Nephron (organoid): ENCODE measurements at regions not wholly inside any gene's neighbourhood (a gene's known extent, or its start where the extent isn't known, plus 50 kb on each side); places are given as distances from the start of the nearest gene placed in this dataset.

Experiments used
- H3K27ac Mint-ChIP-seq, 3 experiments: 2 replicates each; pipeline ENCODE4 v1.8.0; 2020; ENCODE audit warnings: mixed read lengths in 3 of 3, mild to moderate bottlenecking in 2 of 3, moderate library complexity in 1 of 3
- H3K27me3 Mint-ChIP-seq: 2 replicates; pipeline ENCODE4 v1.8.0; 2021; ENCODE audit warnings: low read depth, mild to moderate bottlenecking, moderate library complexity, mixed read lengths
- H3K36me3 Mint-ChIP-seq: 2 replicates; pipeline ENCODE4 v1.8.0; 2020; ENCODE audit warnings: low read depth, mixed read lengths
- H3K4me1 Mint-ChIP-seq: 2 replicates; pipeline ENCODE4 v1.8.0; 2020; ENCODE audit warnings: mixed read lengths
- H3K4me3 Mint-ChIP-seq, 3 experiments: 2 replicates each; pipeline ENCODE4 v1.8.0; 2020; ENCODE audit warnings: mild to moderate bottlenecking in 3 of 3, mixed read lengths in 3 of 3, moderate library complexity in 2 of 3
- H3K9me3 Mint-ChIP-seq: 2 replicates; pipeline ENCODE4 v1.8.0; 2020; ENCODE audit warnings: mixed read lengths
- TF ChIP-seq, protein P1 (sequence below), 3 experiments: fragments of 200-600 bp; sonication (generic); IDR thresholded peaks; one replicate each; pipeline ENCODE4 v1.5.0; 2021; ENCODE audit warnings: antibody characterized with exemption in 3 of 3; ENCODE audit not compliant: unreplicated experiment in 3 of 3

DNA sequence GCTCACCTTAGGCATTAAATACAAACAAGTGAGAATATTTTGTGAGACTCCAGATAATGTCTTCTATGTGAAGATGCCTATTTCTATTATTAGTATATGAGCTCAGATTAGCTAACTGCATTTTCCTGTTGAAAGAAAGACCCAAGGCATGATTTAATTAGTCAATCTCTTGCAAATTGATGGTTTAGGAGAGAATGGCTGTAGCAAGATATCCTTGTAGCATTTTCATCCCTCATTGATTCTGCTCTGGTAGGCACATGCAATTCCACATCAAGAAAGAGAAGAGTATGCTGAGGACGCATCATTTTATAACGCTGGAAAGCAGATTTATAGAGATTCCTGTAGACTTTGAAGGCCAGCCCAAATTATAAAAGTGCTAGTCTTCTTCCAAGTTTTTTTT lies 332.0 kb downstream of the SOX11 start:
- TF ChIP-seq, protein P1, sequence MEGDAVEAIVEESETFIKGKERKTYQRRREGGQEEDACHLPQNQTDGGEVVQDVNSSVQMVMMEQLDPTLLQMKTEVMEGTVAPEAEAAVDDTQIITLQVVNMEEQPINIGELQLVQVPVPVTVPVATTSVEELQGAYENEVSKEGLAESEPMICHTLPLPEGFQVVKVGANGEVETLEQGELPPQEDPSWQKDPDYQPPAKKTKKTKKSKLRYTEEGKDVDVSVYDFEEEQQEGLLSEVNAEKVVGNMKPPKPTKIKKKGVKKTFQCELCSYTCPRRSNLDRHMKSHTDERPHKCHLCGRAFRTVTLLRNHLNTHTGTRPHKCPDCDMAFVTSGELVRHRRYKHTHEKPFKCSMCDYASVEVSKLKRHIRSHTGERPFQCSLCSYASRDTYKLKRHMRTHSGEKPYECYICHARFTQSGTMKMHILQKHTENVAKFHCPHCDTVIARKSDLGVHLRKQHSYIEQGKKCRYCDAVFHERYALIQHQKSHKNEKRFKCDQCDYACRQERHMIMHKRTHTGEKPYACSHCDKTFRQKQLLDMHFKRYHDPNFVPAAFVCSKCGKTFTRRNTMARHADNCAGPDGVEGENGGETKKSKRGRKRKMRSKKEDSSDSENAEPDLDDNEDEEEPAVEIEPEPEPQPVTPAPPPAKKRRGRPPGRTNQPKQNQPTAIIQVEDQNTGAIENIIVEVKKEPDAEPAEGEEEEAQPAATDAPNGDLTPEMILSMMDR (IDR thresholded peaks at IDR 0.05; ENCODE audit: unreplicated experiment in 3 of 3), result no peak
- Mint-ChIP-seq H3K27me3 (peaks cover 3% of the 10 kb centered on the region), H3K9me3 (peaks cover 2% of the 10 kb centered on the region), H3K27ac (no peak overlapping the region), H3K36me3 (no peaks in the 10 kb centered on the region), H3K4me1 (peaks cover 6% of the 10 kb centered on the region), H3K4me3 (no peak overlapping the region)

DNA sequence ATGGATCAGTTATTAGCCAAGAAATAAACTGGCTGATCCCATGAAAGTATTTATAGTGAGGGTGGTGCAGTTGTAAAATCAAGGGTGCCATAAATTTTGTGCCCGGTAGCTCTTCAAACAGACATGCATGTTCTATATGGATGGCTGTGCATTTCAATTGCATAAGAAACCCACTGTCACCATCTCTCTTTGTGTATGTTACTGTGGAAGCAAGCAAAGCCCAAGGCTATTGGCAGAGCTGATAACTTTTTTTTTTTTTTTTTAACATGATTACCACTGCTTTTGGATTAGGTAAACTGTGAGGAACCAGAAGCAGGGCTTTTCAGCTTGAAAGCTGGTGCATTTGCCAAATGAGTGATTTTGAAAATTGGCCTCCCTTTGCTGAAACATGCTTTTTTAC lies 332.6 kb downstream of the SOX11 start:
- Mint-ChIP-seq H3K4me1 (peaks cover 6% of the 10 kb centered on the region), H3K27me3 (peaks cover 3% of the 10 kb centered on the region), H3K9me3 (peaks cover 5% of the 10 kb centered on the region), H3K27ac (no peak overlapping the region), H3K4me3 (no peak overlapping the region), H3K36me3 (no peaks in the 10 kb centered on the region)
- TF ChIP-seq, protein P1 (IDR thresholded peaks at IDR 0.05; ENCODE audit: unreplicated experiment in 3 of 3), result no peak

DNA sequence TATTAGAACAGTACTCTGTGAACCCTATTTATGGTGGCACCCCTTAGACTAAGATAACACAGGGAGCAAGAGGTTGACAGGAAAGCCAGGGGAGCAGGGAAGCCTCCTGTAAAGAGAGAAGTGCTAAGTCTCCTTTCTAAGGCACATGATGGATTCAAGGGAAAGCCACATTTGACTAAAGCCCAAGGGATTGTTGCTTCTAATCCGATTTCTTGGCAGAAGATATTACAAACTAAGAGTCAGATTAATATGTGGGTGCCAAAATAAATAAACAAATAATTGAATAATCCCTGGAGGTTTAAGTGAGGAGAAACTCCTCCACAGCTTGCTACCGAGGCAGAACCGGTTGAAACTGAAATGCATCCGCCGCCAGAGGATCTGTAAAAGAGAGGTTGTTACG lies 333.2 kb downstream of the SOX11 start:
- Mint-ChIP-seq H3K27ac (no peak overlapping the region), H3K36me3 (no peaks in the 10 kb centered on the region), H3K9me3 (peaks cover 7% of the 10 kb centered on the region), H3K27me3 (peaks cover 3% of the 10 kb centered on the region), H3K4me1 (peaks cover 6% of the 10 kb centered on the region), H3K4me3 (no peak overlapping the region)
- TF ChIP-seq, protein P1 (IDR thresholded peaks at IDR 0.05; ENCODE audit: unreplicated experiment in 3 of 3), result no peak

DNA sequence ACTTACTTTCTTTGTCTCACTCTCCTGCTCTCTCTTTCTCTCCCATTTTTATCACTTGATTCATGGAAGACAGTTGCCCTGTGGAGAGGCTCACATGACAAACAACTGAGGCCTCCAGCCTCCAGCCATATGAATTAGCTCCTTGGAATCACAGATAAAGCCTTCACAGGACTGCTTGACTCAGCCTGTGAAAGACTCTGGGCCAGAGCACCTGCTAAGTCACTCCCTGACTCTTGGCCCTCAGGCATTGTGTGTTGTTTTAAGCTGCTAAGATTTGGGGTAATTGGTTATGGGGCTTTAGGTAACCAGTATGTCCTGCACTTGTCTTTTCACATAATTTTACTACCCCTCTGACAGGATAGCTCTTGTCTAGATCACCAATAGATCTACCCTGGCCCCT lies 334.9 kb downstream of the SOX11 start:
- peaks cover 7% of the 10 kb centered on the region for H3K9me3 Mint-ChIP-seq
- H3K36me3 Mint-ChIP-seq, result no peaks in the 10 kb centered on the region
- TF ChIP-seq, protein P1 (IDR thresholded peaks at IDR 0.05; ENCODE audit: unreplicated experiment in 3 of 3), result no peak
- peak overlapping the region in 1 of 3 experiments; percentile 8 for H3K27ac Mint-ChIP-seq
- no peak overlapping the region for H3K4me3 Mint-ChIP-seq
- peaks cover 4% of the 10 kb centered on the region for H3K27me3 Mint-ChIP-seq
- peaks cover 10% of the 10 kb centered on the region for H3K4me1 Mint-ChIP-seq

DNA sequence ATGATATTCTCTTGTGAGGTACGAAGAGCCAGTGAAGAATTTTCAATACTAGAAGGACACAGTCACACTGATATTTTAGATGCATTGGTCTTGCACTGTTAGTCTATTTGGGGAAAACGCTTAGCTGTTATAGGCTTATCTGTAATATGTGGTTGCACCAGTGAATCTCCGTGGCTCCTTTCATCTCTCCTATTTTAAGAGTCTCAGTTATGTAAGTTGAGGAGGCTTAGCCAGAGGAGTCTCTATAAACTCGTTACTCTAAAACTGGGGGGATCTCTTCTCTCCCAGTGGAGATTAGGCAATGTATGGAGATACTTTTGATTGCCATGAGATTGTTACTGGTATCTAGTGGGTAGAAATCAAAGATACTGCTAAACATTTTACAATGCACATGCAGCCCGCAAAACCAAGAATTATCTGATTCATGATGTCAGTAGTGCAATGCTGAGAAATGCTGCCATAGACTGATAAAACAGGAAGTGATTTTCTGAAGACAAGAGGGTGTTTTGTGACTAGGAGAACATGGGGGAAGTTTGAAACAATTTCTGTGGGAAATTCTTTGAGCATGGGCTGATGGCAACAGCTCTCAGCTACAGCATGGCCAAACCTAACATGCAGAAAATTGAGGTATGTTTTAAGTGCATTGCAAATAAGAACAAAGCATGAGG lies 339.1 kb downstream of the SOX11 start:
- Mint-ChIP-seq H3K4me1 (peaks cover 10% of the 10 kb centered on the region), H3K27ac (no peak overlapping the region), H3K27me3 (peaks cover 4% of the 10 kb centered on the region), H3K36me3 (no peaks in the 10 kb centered on the region), H3K4me3 (no peak overlapping the region), H3K9me3 (peaks cover 7% of the 10 kb centered on the region)
- TF ChIP-seq, protein P1 (IDR thresholded peaks at IDR 0.05; ENCODE audit: unreplicated experiment in 3 of 3), result no peak

DNA sequence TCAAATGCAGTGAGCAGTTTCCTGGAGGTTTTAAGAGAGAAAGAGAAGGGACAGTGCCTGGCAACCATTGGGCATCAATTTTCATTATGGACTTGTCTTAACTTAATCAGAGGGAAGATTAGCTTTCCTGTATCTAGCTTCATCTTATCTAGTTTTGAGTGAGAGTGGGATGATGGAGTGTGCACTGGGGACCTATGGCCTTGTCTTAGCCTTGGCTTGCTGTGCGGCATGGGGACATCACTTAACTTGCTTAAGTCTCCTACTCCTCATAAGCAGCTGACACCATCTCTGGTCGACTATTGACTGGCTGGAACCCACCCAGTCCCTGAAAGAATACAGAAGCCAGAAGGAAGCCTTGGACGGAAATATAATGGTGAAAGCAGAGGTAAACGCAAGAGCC lies 344.0 kb downstream of the SOX11 start:
- H3K4me3 Mint-ChIP-seq, result no peak overlapping the region
- H3K27ac Mint-ChIP-seq, result no peak overlapping the region
- H3K27me3 Mint-ChIP-seq, result peaks cover 5% of the 10 kb centered on the region
- H3K4me1 Mint-ChIP-seq, result peaks cover 3% of the 10 kb centered on the region
- TF ChIP-seq, protein P1 (IDR thresholded peaks at IDR 0.05; ENCODE audit: unreplicated experiment in 3 of 3), result no peak
- H3K36me3 Mint-ChIP-seq, result no peaks in the 10 kb centered on the region
- no peaks in the 10 kb centered on the region for H3K9me3 Mint-ChIP-seq
